Activated CD4-positive, alpha-beta T cell treated with anti-CD3 and anti-CD28 coated beads, Interleukin-2, amount 50 U/mL, for 1 hour (primary cell): ENCODE measurements at regions not wholly inside any gene's neighbourhood (a gene's known extent, or its start where the extent isn't known, plus 50 kb on each side); places are given as distances from the start of the nearest gene placed in this dataset.
"Not testable (repeated sequence)": the region's sequence is repeated elsewhere in the genome, so short reads cannot be mapped to it uniquely, and the experiment has no call there.

Source experiments
- DNase-seq: peaks from one replicate; pipeline ENCODE4 v3.0.0-alpha.2; 2020

- DNase-seq, result no peak
Measured at GRCh38 chr2:204145791-204146190, 209.2 kb downstream of the ICOS start.

GRCh38 chr2:204147040-204147439 lies 210.5 kb downstream of the ICOS start:
- DNase-seq, result not testable (repeated sequence)

GRCh38 chr2:204150721-204151120 lies 214.2 kb downstream of the ICOS start:
- no peak for DNase-seq

GRCh38 chr2:204152616-204153015 lies 216.1 kb downstream of the ICOS start:
- no peak for DNase-seq

- DNase-seq, result no peak
Measured at GRCh38 chr2:204154863-204155262, 218.3 kb downstream of the ICOS start.

GRCh38 chr2:204156456-204156855 lies 219.9 kb downstream of the ICOS start:
- DNase-seq, result no peak

GRCh38 chr2:204157684-204158083 lies 221.1 kb downstream of the ICOS start:
- DNase-seq, result no peak

GRCh38 chr2:204159526-204159925 lies 223.0 kb downstream of the ICOS start:
- no peak for DNase-seq

- no peak for DNase-seq
Measured at GRCh38 chr2:204160989-204161388, 224.4 kb downstream of the ICOS start.

GRCh38 chr2:204161886-204162285 lies 225.3 kb downstream of the ICOS start:
- no peak for DNase-seq

GRCh38 chr2:204166961-204167360 lies 230.4 kb downstream of the ICOS start:
- DNase-seq, result no peak

- not testable (repeated sequence) for DNase-seq
Measured at GRCh38 chr2:204167670-204168069, 231.1 kb downstream of the ICOS start.

GRCh38 chr2:204170411-204170810 lies 233.8 kb downstream of the ICOS start:
- no peak for DNase-seq

GRCh38 chr2:204171432-204172144 lies 235.0 kb downstream of the ICOS start:
- no peak for DNase-seq

GRCh38 chr2:204172145-204172600 lies 235.6 kb downstream of the ICOS start:
- no peak for DNase-seq

- no peak for DNase-seq
Measured at GRCh38 chr2:204174034-204174433, 237.5 kb downstream of the ICOS start.

- DNase-seq, result no peak
Measured at GRCh38 chr2:204175552-204176271, 239.1 kb downstream of the ICOS start.

- no peak for DNase-seq
Measured at GRCh38 chr2:204176306-204176705, 239.7 kb downstream of the ICOS start.

GRCh38 chr2:204177251-204177976 lies 240.9 kb downstream of the ICOS start:
- DNase-seq, result no peak

GRCh38 chr2:204177977-204178522 lies 241.5 kb downstream of the ICOS start:
- DNase-seq, result peak; percentile 69

- DNase-seq, result no peak
Measured at GRCh38 chr2:204180649-204181048, 244.1 kb downstream of the ICOS start.

GRCh38 chr2:204183608-204184007 lies 247.0 kb downstream of the ICOS start:
- DNase-seq, result no peak

GRCh38 chr2:204184226-204184625 lies 247.7 kb downstream of the ICOS start:
- no peak for DNase-seq
